ENCODE measurements at regions not wholly inside any gene's neighbourhood (a gene's known extent, or its start where the extent isn't known, plus 50 kb on each side); places are given as distances from the start of the nearest gene placed in this dataset.

DNA sequence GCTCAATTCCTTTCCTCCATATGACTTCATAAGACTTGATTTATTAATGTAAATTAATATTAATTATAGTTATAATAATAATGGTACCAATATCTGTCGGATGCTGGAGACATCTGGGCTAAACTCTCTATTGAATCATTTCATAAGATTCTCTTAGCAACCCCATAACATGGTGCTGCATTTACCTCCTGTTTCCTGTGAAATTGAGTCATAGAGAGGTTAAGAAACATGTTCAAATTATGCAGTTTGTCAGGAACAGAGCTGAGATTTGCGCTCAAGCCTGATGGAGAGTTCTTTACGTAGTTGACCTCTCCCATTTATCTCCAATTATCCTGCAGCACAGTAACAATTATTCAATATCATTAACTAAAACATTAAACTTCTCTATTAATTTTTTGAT is 621.8 kb upstream of the FZD8 start:
- H3K36me3 ChIP-seq (replicated peaks in 1 of 2; ENCODE audit: insufficient read depth in 1 of 2, low read depth in 2 of 2): no peaks in the 10 kb centered on the region
- intact Hi-C loops (cut with DNase I): no loop called here
- no peak for ATAC-seq
- no peaks in the 10 kb centered on the region for H3K4me1 ChIP-seq
- TF ChIP-seq POLR2A (IDR thresholded peaks at IDR 0.05) (no peak), CTCF (IDR thresholded peaks at IDR 0.05) (no peak)
- H3K9me3 ChIP-seq: no peaks in the 10 kb centered on the region
- DNase-seq: no peak
- no peak overlapping the region for H3K4me3 ChIP-seq
- H3K27ac ChIP-seq: no peak overlapping the region
- no peaks in the 10 kb centered on the region for H3K27me3 ChIP-seq
- WGBS, 2 donors: 86 to 88% methylated on average over 3 of the region's 3 CpGs

- DNase-seq (no peak), ATAC-seq (no peak)
- H3K4me1 ChIP-seq: no peaks in the 10 kb centered on the region
- no peak for TF ChIP-seq POLR2A (IDR thresholded peaks at IDR 0.05)
- no peak for TF ChIP-seq CTCF (IDR thresholded peaks at IDR 0.05)
- H3K9me3 ChIP-seq: no peaks in the 10 kb centered on the region
- H3K27me3 ChIP-seq: no peaks in the 10 kb centered on the region
- H3K36me3 ChIP-seq (replicated peaks in 1 of 2; ENCODE audit: insufficient read depth in 1 of 2, low read depth in 2 of 2): no peaks in the 10 kb centered on the region
- intact Hi-C loops (cut with DNase I): no loop called here
- H3K4me3 ChIP-seq: no peak overlapping the region
- 49 to 75% methylated on average over 2 of the region's 2 CpGs for WGBS, 2 donors
- H3K27ac ChIP-seq: no peak overlapping the region
These were observed 614.9 kb upstream of the FZD8 start for GRCh38 chr10:36256948-36257356.

DNA sequence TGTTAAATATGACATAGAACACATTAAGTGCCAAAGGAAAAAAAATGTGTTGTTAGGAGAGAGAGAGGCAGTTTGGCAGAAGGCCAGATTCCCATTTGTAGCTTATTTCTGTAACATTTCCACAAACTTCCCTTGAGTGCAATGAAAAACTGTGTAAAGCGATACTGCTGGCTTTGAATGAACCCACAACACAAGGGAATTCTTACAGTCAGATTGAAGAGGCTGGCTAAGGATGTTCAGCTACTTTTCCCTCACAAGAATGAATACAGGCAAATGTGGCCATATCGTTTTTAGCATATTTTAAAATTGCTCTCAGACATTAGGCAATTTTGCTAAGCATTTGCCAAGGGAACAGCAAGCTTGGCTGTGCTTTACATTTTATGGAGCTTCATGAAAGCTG is 614.1 kb upstream of the FZD8 start:
- intact Hi-C loops (cut with DNase I): no loop called here
- ATAC-seq: no peak
- TF ChIP-seq CTCF (IDR thresholded peaks at IDR 0.05) (no peak), POLR2A (IDR thresholded peaks at IDR 0.05) (no peak)

DNA sequence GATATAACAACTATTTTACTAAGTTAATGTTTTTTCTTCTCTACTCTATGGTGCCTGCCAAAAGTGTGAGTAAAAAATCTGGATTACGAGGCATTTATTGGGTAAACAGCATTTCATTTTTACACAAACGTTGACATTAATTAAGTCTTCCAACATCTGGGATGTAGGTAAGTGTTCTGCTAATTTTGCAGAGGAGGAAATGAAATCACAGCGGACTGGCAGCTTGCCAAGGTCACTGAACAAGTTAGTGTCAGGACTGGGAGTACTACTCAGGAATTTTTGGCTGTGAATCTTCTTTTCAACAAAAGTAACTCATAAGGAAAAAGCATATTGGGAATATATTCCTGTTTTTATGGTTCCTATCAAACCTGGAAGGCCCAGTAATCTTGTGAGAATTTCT is 612.1 kb upstream of the FZD8 start:
- Histone ChIP-seq H3K27me3 (no peaks in the 10 kb centered on the region), H3K4me3 (no peak overlapping the region), H3K36me3 (replicated peaks in 1 of 2; ENCODE audit: insufficient read depth in 1 of 2, low read depth in 2 of 2) (no peaks in the 10 kb centered on the region), H3K9me3 (no peaks in the 10 kb centered on the region), H3K27ac (no peak overlapping the region), H3K4me1 (no peaks in the 10 kb centered on the region)
- ATAC-seq (no peak), DNase-seq (peak; percentile 38 to 57 (median 52))
- intact Hi-C loops (cut with DNase I): no loop called here
- 13 to 21% methylated on average over 3 of the region's 3 CpGs for WGBS, 2 donors
- TF ChIP-seq CTCF (IDR thresholded peaks at IDR 0.05): no peak
- no peak for TF ChIP-seq POLR2A (IDR thresholded peaks at IDR 0.05)

More for the DNA sequence above, 614.1 kb upstream of the FZD8 start:
- Histone ChIP-seq H3K4me3 (no peak overlapping the region), H3K4me1 (no peaks in the 10 kb centered on the region), H3K27ac (no peak overlapping the region), H3K27me3 (no peaks in the 10 kb centered on the region), H3K9me3 (no peaks in the 10 kb centered on the region), H3K36me3 (replicated peaks in 1 of 2; ENCODE audit: insufficient read depth in 1 of 2, low read depth in 2 of 2) (no peaks in the 10 kb centered on the region)
- WGBS, 2 donors: 44 to 53% methylated on average over 2 of the region's 2 CpGs
- no peak for DNase-seq

GRCh38 chr10:36253731-36254130 is 611.6 kb upstream of the FZD8 start:
- ATAC-seq (no peak), DNase-seq (no peak)
- Histone ChIP-seq H3K27me3 (no peaks in the 10 kb centered on the region), H3K9me3 (no peaks in the 10 kb centered on the region), H3K27ac (no peak overlapping the region), H3K4me3 (no peak overlapping the region), H3K4me1 (no peaks in the 10 kb centered on the region), H3K36me3 (replicated peaks in 1 of 2; ENCODE audit: insufficient read depth in 1 of 2, low read depth in 2 of 2) (no peaks in the 10 kb centered on the region)
- intact Hi-C loops (cut with DNase I): no loop called here
- TF ChIP-seq CTCF (IDR thresholded peaks at IDR 0.05) (no peak), POLR2A (IDR thresholded peaks at IDR 0.05) (no peak)
- WGBS, 2 donors: 55 to 56% methylated on average over 3 of the region's 3 CpGs
